Transverse colon (tissue), 4 donors: ENCODE measurements at regions not wholly inside any gene's neighbourhood (a gene's known extent, or its start where the extent isn't known, plus 50 kb on each side); places are given as distances from the start of the nearest gene placed in this dataset.

Experiments used
- DNase-seq: peaks from one replicate; pipeline ENCODE4 v3.0.0-alpha.2; 2019
- H3K27ac ChIP-seq, 4 donors: fragments of 200-600 bp; sonication (generic); 2 replicates each; pipeline ENCODE4 v1.5.1; 2016 to 2018; ENCODE audit warnings: inconsistent platforms in 4 of 4
- H3K27me3 ChIP-seq: fragments of 200-600 bp; sonication (generic); 2 replicates; pipeline ENCODE4 v1.5.1; 2017; ENCODE audit warnings: inconsistent platforms
- H3K36me3 ChIP-seq, 4 donors: fragments of 200-600 bp; sonication (generic); 2 replicates each; pipeline ENCODE4 v1.5.1; 2017 to 2019; ENCODE audit warnings: inconsistent platforms in 4 of 4
- H3K4me1 ChIP-seq, 4 donors: fragments of 200-600 bp; sonication (generic); 2 replicates each; pipeline ENCODE4 v1.5.1; 2017 to 2020; ENCODE audit warnings: inconsistent platforms in 4 of 4
- H3K4me3 ChIP-seq, 4 donors: fragments of 200-600 bp; sonication (generic); 1 replicate in 1 of 4; 2 replicates in 3 of 4; pipeline versions ENCODE4 v1.5.1 to v1.6.1; 2017 to 2019; ENCODE audit warnings: inconsistent platforms in 4 of 4
- H3K9me3 ChIP-seq, 2 donors: fragments of 200-600 bp; sonication (generic); 2 replicates each; pipeline ENCODE4 v1.5.1; 2017 to 2019; ENCODE audit warnings: inconsistent platforms in 2 of 2
- CTCF ChIP-seq, 5 experiments: fragments of 200-600 bp in 3 of 5; fragments of 450-650 bp in 2 of 5; sonication (generic) in 3 of 5; IDR thresholded peaks; 1 replicate in 2 of 5; 2 replicates in 3 of 5; pipeline ENCODE4 v1.5.1; 2016 to 2017; ENCODE audit warnings: antibody characterized with exemption in 5 of 5, inconsistent platforms in 3 of 5, mild to moderate bottlenecking in 2 of 5, moderate library complexity in 1 of 5
- EP300 ChIP-seq: sonication (generic); formaldehyde crosslinking; IDR thresholded peaks from one replicate; pipeline ENCODE4 v1.6.1; 2017; ENCODE audit warnings: antibody characterized with exemption, low read depth
- POLR2A ChIP-seq: fragments of 450-650 bp; IDR thresholded peaks from one replicate; pipeline ENCODE4 v1.6.1; 2016; ENCODE audit warnings: antibody characterized with exemption, mild to moderate bottlenecking, moderate library complexity
- POLR2AphosphoS5 ChIP-seq, 3 donors: sonication (generic); formaldehyde crosslinking; IDR thresholded peaks; one replicate each; pipeline ENCODE4 v1.6.1; 2016; ENCODE audit warnings: antibody characterized with exemption in 3 of 3
- WGBS, 2 donors: methylation state at CpG; one replicate each; pipeline ENCODE4 v1.1.5; 2018; ENCODE audit warnings: low coverage in 1 of 2; 5-methylcytosine and 5-hydroxymethylcytosine counted together
- in situ Hi-C, 4 donors: fragments of 200-750 bp; cut with MboI; loops; one replicate each; pipeline versions ENCODE4 v1.15.0 to v1.15.1; 2017; ENCODE audit warnings: low sequenced_read_pairs in 3 of 4, low pct_ligation_motif_present in 1 of 4, low pct_unique_long_range_greater_than_20kb in 1 of 4
- intact Hi-C: fragments of 100-400 bp; cut with DNase I; formaldehyde crosslinking; loops from one replicate; pipeline ENCODE4 v1.15.1; 2023; ENCODE audit warnings: low total_unique reads

GRCh38 chr20:6590891-6591637 lies 176.4 kb upstream of the BMP2 start:
- intact Hi-C loops: no loop called here
- Histone ChIP-seq H3K9me3 (no peaks in the 10 kb centered on the region), H3K36me3 (no peaks in the 10 kb centered on the region), H3K4me1 (peaks cover 0 to 5% (median 0%) of the 10 kb centered on the region in 4 donors), H3K27me3 (no peaks in the 10 kb centered on the region), H3K4me3 (no peak overlapping the region), H3K27ac (no peak overlapping the region)
- no peak for TF ChIP-seq EP300
- TF ChIP-seq POLR2AphosphoS5 (IDR thresholded peaks at IDR 0.05): no peak
- no peak for TF ChIP-seq CTCF (IDR thresholded peaks at IDR 0.05)
- no peak for TF ChIP-seq POLR2A
- DNase-seq: peak; percentile 48
- in situ Hi-C loops: loop anchor here in 1 of 4 donors (25.0 kb wide), 1 partner anchor 454 kb away; no protein-coding TSS in a partner anchor
- 30 to 45% methylated on average over 7 to 8 of the region's 8 CpGs for WGBS, 2 donors

GRCh38 chr20:6588296-6588695 lies 179.2 kb upstream of the BMP2 start:
- whole genome bisulfite sequencing, 2 donors: 50 to 52% methylated on average over 1 to 2 of the region's 2 CpGs
- in situ Hi-C loops (loop anchor here in 1 of 4 donors (25.0 kb wide), 1 partner anchor 451 kb away; no protein-coding TSS in a partner anchor), intact Hi-C loops (loop anchor here (5.0 kb wide), 1 partner anchor 719 kb away; no protein-coding TSS in a partner anchor)
- Histone ChIP-seq H3K4me3 (no peak overlapping the region), H3K36me3 (no peaks in the 10 kb centered on the region), H3K4me1 (peaks cover 0 to 5% (median 0%) of the 10 kb centered on the region in 4 donors), H3K27me3 (no peaks in the 10 kb centered on the region), H3K27ac (no peak overlapping the region), H3K9me3 (no peaks in the 10 kb centered on the region)
- DNase-seq: peak; percentile 18
- TF ChIP-seq POLR2AphosphoS5 (IDR thresholded peaks at IDR 0.05): no peak
- no peak for TF ChIP-seq CTCF (IDR thresholded peaks at IDR 0.05)

GRCh38 chr20:6583134-6583738 lies 184.2 kb upstream of the BMP2 start:
- 58 to 66% methylated on average over 5 to 6 of the region's 6 CpGs for WGBS, 2 donors
- no peaks in the 10 kb centered on the region for H3K4me1 ChIP-seq
- intact Hi-C loops (no loop called here), in situ Hi-C loops (loop anchor here in 1 of 4 donors (25.0 kb wide), 1 partner anchor 446 kb away; no protein-coding TSS in a partner anchor)
- no peak overlapping the region for H3K4me3 ChIP-seq
- H3K36me3 ChIP-seq: no peaks in the 10 kb centered on the region
- no peak for TF ChIP-seq POLR2AphosphoS5 (IDR thresholded peaks at IDR 0.05)
- TF ChIP-seq CTCF (IDR thresholded peaks at IDR 0.05): peak; percentile 53 to 68 (median 61)
- DNase-seq: peak; percentile 22
- H3K27ac ChIP-seq: no peak overlapping the region
- H3K27me3 ChIP-seq: no peaks in the 10 kb centered on the region
- H3K9me3 ChIP-seq: no peaks in the 10 kb centered on the region

DNA sequence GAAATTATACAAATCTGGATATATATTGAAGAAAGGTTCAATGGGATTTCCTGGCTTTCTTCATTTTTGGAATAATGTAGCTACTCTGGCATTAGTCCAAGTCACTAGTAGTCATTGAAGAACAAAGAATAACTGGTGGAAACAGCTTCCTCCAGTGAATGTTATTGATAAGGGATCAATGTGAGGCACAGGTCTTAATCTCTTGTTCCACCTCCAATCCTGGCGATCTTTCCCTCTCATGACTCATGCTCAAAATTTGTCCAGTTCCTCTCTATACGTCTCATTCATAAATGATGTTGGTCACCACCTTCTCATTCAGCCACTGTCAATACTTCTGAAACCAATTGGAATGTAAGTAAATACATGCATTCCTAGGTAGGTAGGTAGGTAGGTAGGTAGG lies 185.0 kb upstream of the BMP2 start:
- TF ChIP-seq EP300: no peak
- TF ChIP-seq CTCF (IDR thresholded peaks at IDR 0.05): no peak
- no peak for TF ChIP-seq POLR2AphosphoS5 (IDR thresholded peaks at IDR 0.05)
- TF ChIP-seq POLR2A: no peak
- in situ Hi-C loops (loop anchor here in 1 of 4 donors (25.0 kb wide), 1 partner anchor 445 kb away; no protein-coding TSS in a partner anchor), intact Hi-C loops (no loop called here)
- no peak for DNase-seq
- Histone ChIP-seq H3K27me3 (no peaks in the 10 kb centered on the region), H3K4me3 (no peak overlapping the region), H3K36me3 (no peaks in the 10 kb centered on the region), H3K4me1 (no peaks in the 10 kb centered on the region), H3K9me3 (no peaks in the 10 kb centered on the region), H3K27ac (no peak overlapping the region)
- 78 to 94% methylated on average over 2 of the region's 2 CpGs for WGBS, 2 donors
